Spleen (tissue), 7 donors: ENCODE measurements at regions not wholly inside any gene's neighbourhood (a gene's known extent, or its start where the extent isn't known, plus 50 kb on each side); places are given as distances from the start of the nearest gene placed in this dataset.

Experiments
- POLR2A ChIP-seq, 3 donors: fragments of 450-650 bp; IDR thresholded peaks; one replicate each; pipeline ENCODE4 v1.5.1; 2017; ENCODE audit warnings: antibody characterized with exemption in 3 of 3, mild to moderate bottlenecking in 1 of 3
- POLR2AphosphoS5 ChIP-seq, 3 donors: sonication (generic); formaldehyde crosslinking; IDR thresholded peaks; one replicate each; pipeline ENCODE4 v1.5.1; 2017; ENCODE audit warnings: antibody characterized with exemption in 3 of 3
- TF ChIP-seq, protein P1 (sequence below), 11 experiments: fragments of 200-600 bp in 7 of 11; fragments of 450-650 bp in 4 of 11; sonication (generic) in 4 of 11; IDR thresholded peaks in 8 of 11; conservative IDR thresholded peaks in 3 of 11; 1 replicate in 7 of 11; 2 replicates in 4 of 11; pipeline versions ENCODE4 v1.4.0 to v1.8.0; 2016 to 2021; ENCODE audit warnings: antibody characterized with exemption in 11 of 11, inconsistent platforms in 4 of 11, mild to moderate bottlenecking in 1 of 11
- donor health status: DM: no; HTN: no; CAD: no; lungs with moderate emphysema.
- donor health status: DM: no; HTN: no; CAD: no.
- donor health status: DM: no; HTN: no; CAD: no.

GRCh38 chr18:51668607-51669006, 471.1 kb upstream of the MEX3C start:
- TF ChIP-seq, protein P1, sequence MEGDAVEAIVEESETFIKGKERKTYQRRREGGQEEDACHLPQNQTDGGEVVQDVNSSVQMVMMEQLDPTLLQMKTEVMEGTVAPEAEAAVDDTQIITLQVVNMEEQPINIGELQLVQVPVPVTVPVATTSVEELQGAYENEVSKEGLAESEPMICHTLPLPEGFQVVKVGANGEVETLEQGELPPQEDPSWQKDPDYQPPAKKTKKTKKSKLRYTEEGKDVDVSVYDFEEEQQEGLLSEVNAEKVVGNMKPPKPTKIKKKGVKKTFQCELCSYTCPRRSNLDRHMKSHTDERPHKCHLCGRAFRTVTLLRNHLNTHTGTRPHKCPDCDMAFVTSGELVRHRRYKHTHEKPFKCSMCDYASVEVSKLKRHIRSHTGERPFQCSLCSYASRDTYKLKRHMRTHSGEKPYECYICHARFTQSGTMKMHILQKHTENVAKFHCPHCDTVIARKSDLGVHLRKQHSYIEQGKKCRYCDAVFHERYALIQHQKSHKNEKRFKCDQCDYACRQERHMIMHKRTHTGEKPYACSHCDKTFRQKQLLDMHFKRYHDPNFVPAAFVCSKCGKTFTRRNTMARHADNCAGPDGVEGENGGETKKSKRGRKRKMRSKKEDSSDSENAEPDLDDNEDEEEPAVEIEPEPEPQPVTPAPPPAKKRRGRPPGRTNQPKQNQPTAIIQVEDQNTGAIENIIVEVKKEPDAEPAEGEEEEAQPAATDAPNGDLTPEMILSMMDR (IDR thresholded peaks at IDR 0.05 in 8 of 11, conservative IDR thresholded peaks at IDR 0.05 in 3 of 11): no peak
- no peak for TF ChIP-seq POLR2A (IDR thresholded peaks at IDR 0.05)
- no peak for TF ChIP-seq POLR2AphosphoS5 (IDR thresholded peaks at IDR 0.05)
